ENCODE measurements at regions not wholly inside any gene's neighbourhood (a gene's known extent, or its start where the extent isn't known, plus 50 kb on each side); places are given as distances from the start of the nearest gene placed in this dataset.

DNA sequence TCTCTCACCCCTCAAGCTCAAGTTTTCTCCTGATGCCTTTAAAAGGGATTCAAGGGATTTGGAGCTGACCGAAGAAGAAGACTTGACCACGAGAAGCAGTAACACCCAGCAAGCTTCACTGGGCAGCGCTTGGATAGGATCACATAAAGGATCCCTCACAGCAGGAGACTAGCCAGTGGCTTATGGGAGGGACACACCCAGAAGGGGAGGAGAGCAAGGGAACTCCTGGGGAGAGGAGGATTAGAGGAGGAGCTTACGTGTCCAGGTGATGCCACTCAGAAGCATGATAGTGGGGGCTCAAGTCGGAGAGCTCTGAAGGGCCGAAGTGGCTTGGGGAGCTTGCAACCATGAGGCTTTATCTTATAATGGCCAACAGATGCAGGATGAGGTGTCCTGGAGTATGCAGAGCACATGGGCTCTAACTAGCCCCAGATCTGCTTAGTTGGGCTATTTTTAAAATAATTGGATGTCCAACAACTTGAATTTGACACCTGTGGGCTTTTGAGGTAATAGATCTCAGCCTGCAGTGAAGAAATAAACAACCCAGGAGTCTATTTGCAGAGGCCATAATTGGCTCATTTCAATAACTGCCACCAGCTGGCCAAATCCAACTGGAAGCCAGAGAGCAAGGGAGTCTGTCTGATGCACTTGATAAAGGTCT, 137.9 kb upstream of the EXOC2 start:
- no peak for TF ChIP-seq EZH2 (IDR thresholded peaks at IDR 0.05; ENCODE audit: low read length, missing control alignments)
- TF ChIP-seq, protein P1, sequence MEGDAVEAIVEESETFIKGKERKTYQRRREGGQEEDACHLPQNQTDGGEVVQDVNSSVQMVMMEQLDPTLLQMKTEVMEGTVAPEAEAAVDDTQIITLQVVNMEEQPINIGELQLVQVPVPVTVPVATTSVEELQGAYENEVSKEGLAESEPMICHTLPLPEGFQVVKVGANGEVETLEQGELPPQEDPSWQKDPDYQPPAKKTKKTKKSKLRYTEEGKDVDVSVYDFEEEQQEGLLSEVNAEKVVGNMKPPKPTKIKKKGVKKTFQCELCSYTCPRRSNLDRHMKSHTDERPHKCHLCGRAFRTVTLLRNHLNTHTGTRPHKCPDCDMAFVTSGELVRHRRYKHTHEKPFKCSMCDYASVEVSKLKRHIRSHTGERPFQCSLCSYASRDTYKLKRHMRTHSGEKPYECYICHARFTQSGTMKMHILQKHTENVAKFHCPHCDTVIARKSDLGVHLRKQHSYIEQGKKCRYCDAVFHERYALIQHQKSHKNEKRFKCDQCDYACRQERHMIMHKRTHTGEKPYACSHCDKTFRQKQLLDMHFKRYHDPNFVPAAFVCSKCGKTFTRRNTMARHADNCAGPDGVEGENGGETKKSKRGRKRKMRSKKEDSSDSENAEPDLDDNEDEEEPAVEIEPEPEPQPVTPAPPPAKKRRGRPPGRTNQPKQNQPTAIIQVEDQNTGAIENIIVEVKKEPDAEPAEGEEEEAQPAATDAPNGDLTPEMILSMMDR (conservative IDR thresholded peaks at IDR 0.05 in 1 of 2, IDR thresholded peaks at IDR 0.05 in 1 of 2; ENCODE audit: low read depth in 1 of 2, low read length in 2 of 2): no peak
